Activated CD4-positive, alpha-beta memory T cell treated with anti-CD3 and anti-CD28 coated beads for 36 hours (primary cell): ENCODE measurements at regions not wholly inside any gene's neighbourhood (a gene's known extent, or its start where the extent isn't known, plus 50 kb on each side); places are given as distances from the start of the nearest gene placed in this dataset.

Experiments
- CTCF ChIA-PET: fragments of 350-600 bp; sonication (Branson Sonifier 250); formaldehyde crosslinking; loops from one replicate; lab custom pipeline; 2021; ENCODE audit warnings: antibody characterized with exemption, inconsistent platforms; lab: Charles Lee
- POLR2A ChIA-PET: fragments of 350-600 bp; sonication (Branson Sonifier 250); formaldehyde crosslinking; loops from one replicate; lab custom pipeline; 2021; ENCODE audit warnings: antibody characterized with exemption; lab: Charles Lee
- DNase-seq: peaks from one replicate; pipeline ENCODE4 v3.0.0-alpha.2; 2020
- H3K27ac Mint-ChIP-seq: one replicate; pipeline ENCODE4 v1.8.0; 2021; ENCODE audit warnings: mixed read lengths
- H3K27me3 Mint-ChIP-seq: one replicate; pipeline ENCODE4 v1.8.0; 2021; ENCODE audit warnings: mixed read lengths
- H3K36me3 Mint-ChIP-seq: one replicate; pipeline ENCODE4 v1.8.0; 2021; ENCODE audit warnings: mixed read lengths
- H3K4me1 Mint-ChIP-seq: one replicate; pipeline ENCODE4 v1.8.0; 2021; ENCODE audit warnings: low read depth, mixed read lengths
- H3K4me3 Mint-ChIP-seq: one replicate; pipeline ENCODE4 v1.8.0; 2021; ENCODE audit warnings: mild to moderate bottlenecking, mixed read lengths
- H3K9me3 Mint-ChIP-seq: one replicate; pipeline ENCODE4 v1.8.0; 2021; ENCODE audit warnings: mixed read lengths
- intact Hi-C: fragments of 100-400 bp; cut with micrococcal nuclease; formaldehyde crosslinking; loops from one replicate; pipeline ENCODE4 v1.15.1; 2023

DNA sequence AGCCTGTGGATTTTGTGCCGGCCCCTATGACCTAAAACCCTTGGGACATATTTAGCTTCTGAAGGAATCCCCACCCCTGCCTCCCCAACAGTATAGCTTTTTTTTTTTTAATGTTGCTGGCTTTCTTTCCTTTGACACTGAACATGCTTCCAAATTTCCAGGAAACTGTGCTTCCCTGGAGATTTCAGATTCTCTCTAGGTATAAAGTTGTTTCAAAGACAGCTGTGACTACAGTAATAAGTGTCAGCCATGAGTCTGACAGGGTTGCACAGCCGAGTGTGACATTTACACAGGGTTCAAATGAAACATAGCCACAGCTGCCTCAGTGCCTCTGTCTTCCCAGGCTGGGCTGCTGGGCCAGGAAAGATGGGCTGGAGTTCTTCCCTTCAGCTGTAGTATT, 466.6 kb upstream of the COBL start:
- POLR2A ChIA-PET = no interaction called here

GRCh38 chr7:51778121-51778520, 461.5 kb upstream of the COBL start:
- ChIA-PET CTCF (no interaction called here), POLR2A (no interaction called here)
- no peaks in the 10 kb centered on the region for H3K27me3 Mint-ChIP-seq
- peaks cover 15% of the 10 kb centered on the region for H3K9me3 Mint-ChIP-seq
- H3K27ac Mint-ChIP-seq = no peak overlapping the region
- no peak overlapping the region for H3K4me3 Mint-ChIP-seq
- intact Hi-C loops = no loop called here
- H3K4me1 Mint-ChIP-seq = no peaks in the 10 kb centered on the region
- no peaks in the 10 kb centered on the region for H3K36me3 Mint-ChIP-seq
- DNase-seq = no peak

More for the DNA sequence above, 466.6 kb upstream of the COBL start:
- Mint-ChIP-seq H3K27me3 (no peaks in the 10 kb centered on the region), H3K27ac (no peak overlapping the region), H3K4me3 (no peak overlapping the region), H3K9me3 (peaks cover 15% of the 10 kb centered on the region), H3K36me3 (no peaks in the 10 kb centered on the region), H3K4me1 (no peaks in the 10 kb centered on the region)
- intact Hi-C loops = no loop called here
- no peak for DNase-seq
- CTCF ChIA-PET = no interaction called here

DNA sequence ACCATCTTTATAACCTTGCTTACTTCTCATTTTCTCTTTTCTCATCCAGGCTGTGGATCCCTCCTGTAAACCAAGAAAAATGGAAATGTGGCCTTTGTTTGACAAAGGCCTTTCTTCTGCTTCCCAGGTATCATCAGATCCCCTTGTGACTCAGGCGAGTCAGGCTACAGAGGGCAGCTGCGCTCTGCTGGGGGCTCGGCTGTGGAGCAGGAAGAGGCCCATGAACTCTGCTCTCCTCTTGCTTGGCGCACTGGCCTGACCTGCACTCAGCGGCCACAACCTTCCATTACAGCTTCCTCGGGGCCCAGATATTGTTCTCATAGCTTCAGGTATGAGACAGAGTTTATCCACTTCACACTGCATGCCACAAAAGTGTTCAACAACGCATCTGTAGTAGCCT, 457.6 kb upstream of the COBL start:
- Mint-ChIP-seq H3K27ac (no peak overlapping the region), H3K36me3 (no peaks in the 10 kb centered on the region), H3K4me3 (no peak overlapping the region), H3K27me3 (no peaks in the 10 kb centered on the region), H3K4me1 (no peaks in the 10 kb centered on the region), H3K9me3 (peaks cover 5% of the 10 kb centered on the region)
- no peak for DNase-seq
- intact Hi-C loops = no loop called here
- ChIA-PET POLR2A (no interaction called here), CTCF (no interaction called here)

- ChIA-PET POLR2A (no interaction called here), CTCF (no interaction called here)
- Mint-ChIP-seq H3K27me3 (no peaks in the 10 kb centered on the region), H3K36me3 (no peaks in the 10 kb centered on the region), H3K27ac (no peak overlapping the region), H3K4me1 (no peaks in the 10 kb centered on the region), H3K4me3 (no peak overlapping the region), H3K9me3 (peaks cover 5% of the 10 kb centered on the region)
- no peak for DNase-seq
- intact Hi-C loops = no loop called here
These were observed 455.6 kb upstream of the COBL start for GRCh38 chr7:51772190-51772589.

DNA sequence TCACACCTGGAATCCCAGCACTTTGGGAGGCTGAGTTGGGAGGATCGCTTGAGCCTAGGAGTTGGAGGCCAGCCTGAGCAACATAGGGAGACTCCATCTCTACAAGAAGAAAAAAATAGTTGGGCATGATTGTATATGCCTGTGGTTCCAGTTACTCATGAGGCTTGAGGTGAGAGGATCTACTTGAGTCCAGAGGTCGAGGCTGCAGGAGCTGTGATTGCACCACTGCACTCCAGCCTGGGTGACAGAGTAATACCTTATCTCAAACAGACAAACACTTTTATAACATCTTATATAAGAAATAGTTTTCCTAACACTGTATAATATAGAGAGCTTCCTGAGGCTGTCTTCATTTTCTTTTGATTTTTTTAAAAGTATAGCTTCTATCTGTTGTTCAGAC, 448.4 kb upstream of the COBL start:
- Mint-ChIP-seq H3K36me3 (no peaks in the 10 kb centered on the region), H3K27ac (no peak overlapping the region), H3K4me1 (no peaks in the 10 kb centered on the region), H3K9me3 (peaks cover 7% of the 10 kb centered on the region), H3K4me3 (no peak overlapping the region), H3K27me3 (no peaks in the 10 kb centered on the region)
- intact Hi-C loops = no loop called here
- CTCF ChIA-PET = no interaction called here
- DNase-seq = no peak
- POLR2A ChIA-PET = no interaction called here

GRCh38 chr7:51759985-51760384, 443.4 kb upstream of the COBL start:
- CTCF ChIA-PET = no interaction called here
- Mint-ChIP-seq H3K36me3 (no peaks in the 10 kb centered on the region), H3K4me1 (no peaks in the 10 kb centered on the region), H3K4me3 (no peak overlapping the region), H3K27ac (no peak overlapping the region), H3K9me3 (peaks cover 5% of the 10 kb centered on the region), H3K27me3 (no peaks in the 10 kb centered on the region)
- DNase-seq = no peak
- POLR2A ChIA-PET = no interaction called here
- intact Hi-C loops = no loop called here

DNA sequence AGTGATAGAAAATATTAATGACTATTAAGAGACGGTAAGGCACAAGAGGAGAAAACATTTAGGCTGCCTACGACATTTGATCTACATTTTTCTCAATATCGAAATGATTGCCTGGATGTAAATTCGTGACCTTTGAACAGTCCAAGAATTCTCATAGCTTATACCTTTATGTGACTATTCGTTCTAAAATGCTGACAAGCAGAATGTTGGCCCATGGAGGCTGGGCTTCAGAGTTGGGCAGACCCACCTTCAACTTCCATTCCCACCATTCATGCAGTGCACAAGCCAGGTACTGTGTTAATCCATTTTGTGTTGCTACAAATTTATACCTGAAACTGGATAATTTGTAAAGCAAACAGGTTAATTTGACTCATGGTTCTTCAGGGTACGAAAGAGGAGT, 441.4 kb upstream of the COBL start:
- CTCF ChIA-PET = no interaction called here
- Mint-ChIP-seq H3K36me3 (no peaks in the 10 kb centered on the region), H3K27ac (no peak overlapping the region), H3K27me3 (no peaks in the 10 kb centered on the region), H3K9me3 (no peaks in the 10 kb centered on the region), H3K4me1 (no peaks in the 10 kb centered on the region), H3K4me3 (no peak overlapping the region)
- no peak for DNase-seq
- intact Hi-C loops = no loop called here
- POLR2A ChIA-PET = no interaction called here

DNA sequence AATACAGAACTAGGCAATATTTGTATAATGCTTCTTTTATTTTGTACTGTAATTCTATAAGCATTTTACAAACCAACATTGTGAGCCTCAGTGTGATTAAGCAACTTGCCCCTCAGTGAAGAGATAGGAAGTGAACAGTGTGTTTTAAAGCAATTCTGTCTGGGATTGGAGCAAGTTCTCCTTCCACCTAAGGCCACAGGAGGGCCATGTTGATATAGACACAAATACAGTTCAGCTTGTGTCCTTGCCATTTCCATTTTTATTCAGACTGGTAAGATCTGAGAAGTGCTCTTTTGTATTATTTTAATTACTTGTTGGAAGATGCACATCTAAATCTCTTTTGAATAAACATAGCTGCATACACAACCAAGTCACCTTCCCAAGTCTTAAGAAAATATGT, 416.3 kb upstream of the COBL start:
- no peak for DNase-seq
- ChIA-PET POLR2A (no interaction called here), CTCF (no interaction called here)
- intact Hi-C loops = no loop called here
- Mint-ChIP-seq H3K4me3 (no peak overlapping the region), H3K27me3 (no peaks in the 10 kb centered on the region), H3K36me3 (no peaks in the 10 kb centered on the region), H3K4me1 (no peaks in the 10 kb centered on the region), H3K9me3 (peaks cover 35% of the 10 kb centered on the region), H3K27ac (no peak overlapping the region)

- Mint-ChIP-seq H3K27me3 (no peaks in the 10 kb centered on the region), H3K27ac (no peak overlapping the region), H3K4me1 (no peaks in the 10 kb centered on the region), H3K36me3 (no peaks in the 10 kb centered on the region), H3K9me3 (peaks cover 35% of the 10 kb centered on the region), H3K4me3 (no peak overlapping the region)
- DNase-seq = no peak
- POLR2A ChIA-PET = no interaction called here
- intact Hi-C loops = no loop called here
- CTCF ChIA-PET = no interaction called here
These were observed 415.5 kb upstream of the COBL start for GRCh38 chr7:51732116-51732515.

DNA sequence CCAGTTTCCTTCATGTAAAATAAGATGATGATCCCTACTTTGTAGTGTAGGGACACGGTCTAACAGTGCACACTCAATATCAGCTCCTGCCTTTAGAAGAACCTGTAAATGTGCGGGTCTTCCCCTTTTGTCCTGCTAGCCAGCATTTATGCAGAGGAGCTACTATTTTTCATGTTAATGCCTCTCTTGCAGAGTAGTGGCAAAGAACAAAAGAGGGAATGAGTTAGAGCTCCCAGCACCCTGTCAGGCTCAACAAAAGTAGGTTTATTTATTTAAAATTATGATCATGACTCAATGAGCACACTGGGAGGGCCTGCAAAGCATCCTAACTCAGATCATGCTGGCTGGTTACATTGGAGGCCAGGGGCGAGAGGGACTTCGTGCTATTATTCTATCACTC, 414.5 kb upstream of the COBL start:
- no peak overlapping the region for H3K4me3 Mint-ChIP-seq
- DNase-seq = no peak
- no peaks in the 10 kb centered on the region for H3K36me3 Mint-ChIP-seq
- H3K9me3 Mint-ChIP-seq = peaks cover 29% of the 10 kb centered on the region
- intact Hi-C loops = no loop called here
- H3K27ac Mint-ChIP-seq = no peak overlapping the region
- H3K4me1 Mint-ChIP-seq = no peaks in the 10 kb centered on the region
- ChIA-PET POLR2A (no interaction called here), CTCF (no interaction called here)
- no peaks in the 10 kb centered on the region for H3K27me3 Mint-ChIP-seq

DNA sequence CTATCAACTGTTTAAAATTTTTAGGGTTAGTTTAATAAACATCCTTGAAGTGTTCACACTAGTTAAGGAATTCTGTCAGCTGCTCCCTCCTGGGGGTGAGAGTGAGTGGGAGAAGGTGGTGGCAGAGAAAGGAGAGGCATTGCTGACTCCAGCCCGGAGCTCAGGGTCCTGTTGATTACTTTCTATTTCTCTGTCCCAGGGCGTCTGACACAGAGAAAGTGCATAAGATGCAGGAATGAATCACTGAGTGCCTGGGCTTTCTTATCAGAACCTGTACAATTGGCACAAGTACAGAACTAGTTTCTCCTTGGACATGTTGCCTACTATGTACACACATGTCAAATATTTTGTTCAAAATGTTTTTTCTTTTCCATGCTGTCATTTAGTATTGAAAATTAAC, 410.8 kb upstream of the COBL start:
- CTCF ChIA-PET = no interaction called here
- Mint-ChIP-seq H3K4me3 (no peak overlapping the region), H3K27ac (no peak overlapping the region), H3K9me3 (peaks cover 36% of the 10 kb centered on the region), H3K27me3 (no peaks in the 10 kb centered on the region), H3K4me1 (no peaks in the 10 kb centered on the region), H3K36me3 (no peaks in the 10 kb centered on the region)
- POLR2A ChIA-PET = no interaction called here
- DNase-seq = no peak
- intact Hi-C loops = no loop called here

DNA sequence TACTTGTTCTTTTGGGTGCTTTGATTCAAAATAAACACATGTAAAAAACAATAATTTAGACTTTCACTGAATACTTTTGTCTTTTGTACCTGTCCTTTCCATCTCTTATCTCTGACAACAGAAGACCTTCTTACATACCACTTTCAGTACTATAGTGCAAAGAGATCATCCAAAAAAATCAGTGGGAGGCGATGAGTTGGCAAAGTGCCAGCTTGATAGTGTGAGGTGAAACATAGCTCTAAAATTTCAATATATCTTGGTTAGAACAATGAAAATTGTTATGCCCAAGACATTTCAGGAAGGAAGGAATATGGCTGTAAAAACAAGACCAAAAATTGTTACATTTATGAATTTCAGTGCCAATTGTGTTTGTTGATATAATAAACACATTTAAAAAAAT, 390.2 kb upstream of the COBL start:
- peaks cover 15% of the 10 kb centered on the region for H3K9me3 Mint-ChIP-seq
- H3K4me1 Mint-ChIP-seq = no peaks in the 10 kb centered on the region
- ChIA-PET CTCF (no interaction called here), POLR2A (no interaction called here)
- H3K4me3 Mint-ChIP-seq = no peak overlapping the region
- intact Hi-C loops = no loop called here
- no peak overlapping the region for H3K27ac Mint-ChIP-seq
- H3K27me3 Mint-ChIP-seq = no peaks in the 10 kb centered on the region
- no peaks in the 10 kb centered on the region for H3K36me3 Mint-ChIP-seq
- no peak for DNase-seq

DNA sequence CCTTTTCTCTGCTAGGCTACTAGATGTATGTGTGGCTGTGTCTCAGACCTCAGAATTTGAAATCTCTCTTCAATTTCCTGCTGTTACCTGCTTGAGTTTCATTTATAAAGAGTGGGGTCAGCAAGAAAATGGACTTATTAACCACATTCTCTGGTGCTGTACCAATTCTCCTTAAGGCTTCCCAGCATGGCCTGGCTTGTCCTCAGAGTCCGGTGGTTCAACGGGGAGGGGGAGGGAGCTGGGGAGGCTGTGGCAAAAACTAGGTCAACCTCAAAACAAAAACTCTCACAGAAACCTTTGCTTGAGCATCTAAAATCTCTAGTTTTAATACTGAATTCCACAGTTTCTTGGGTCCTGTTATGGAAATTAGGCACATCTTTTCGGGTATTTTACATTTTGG, 389.1 kb upstream of the COBL start:
- H3K27ac Mint-ChIP-seq = no peak overlapping the region
- no peaks in the 10 kb centered on the region for H3K36me3 Mint-ChIP-seq
- ChIA-PET CTCF (no interaction called here), POLR2A (no interaction called here)
- no peak overlapping the region for H3K4me3 Mint-ChIP-seq
- H3K9me3 Mint-ChIP-seq = peaks cover 14% of the 10 kb centered on the region
- DNase-seq = no peak
- intact Hi-C loops = no loop called here
- no peaks in the 10 kb centered on the region for H3K27me3 Mint-ChIP-seq
- no peaks in the 10 kb centered on the region for H3K4me1 Mint-ChIP-seq

GRCh38 chr7:51702673-51703072, 386.1 kb upstream of the COBL start:
- Mint-ChIP-seq H3K27ac (no peak overlapping the region), H3K27me3 (no peaks in the 10 kb centered on the region), H3K4me1 (no peaks in the 10 kb centered on the region), H3K9me3 (peaks cover 21% of the 10 kb centered on the region), H3K36me3 (no peaks in the 10 kb centered on the region), H3K4me3 (no peak overlapping the region)
- intact Hi-C loops = no loop called here
- ChIA-PET POLR2A (no interaction called here), CTCF (no interaction called here)
- no peak for DNase-seq
